DMS 273 treated with DMSO at 0.1 percent for 48 hours (cell line): ENCODE measurements at regions not wholly inside any gene's neighbourhood (a gene's known extent, or its start where the extent isn't known, plus 50 kb on each side); places are given as distances from the start of the nearest gene placed in this dataset.
A peak's percentile ranks its signal among the peaks of the same experiment; 100 is the strongest.

Experiments
- DNase-seq: peaks from one replicate; lab custom pipeline; 2025; lab: John Stamatoyannopoulos, UW

- DNase-seq, result peak; percentile 83
These were observed 187.7 kb upstream of the POU5F2 start for GRCh38 chr5:93929131-93929530.

GRCh38 chr5:93926831-93927620, 185.6 kb upstream of the POU5F2 start:
- no peak for DNase-seq

DNA sequence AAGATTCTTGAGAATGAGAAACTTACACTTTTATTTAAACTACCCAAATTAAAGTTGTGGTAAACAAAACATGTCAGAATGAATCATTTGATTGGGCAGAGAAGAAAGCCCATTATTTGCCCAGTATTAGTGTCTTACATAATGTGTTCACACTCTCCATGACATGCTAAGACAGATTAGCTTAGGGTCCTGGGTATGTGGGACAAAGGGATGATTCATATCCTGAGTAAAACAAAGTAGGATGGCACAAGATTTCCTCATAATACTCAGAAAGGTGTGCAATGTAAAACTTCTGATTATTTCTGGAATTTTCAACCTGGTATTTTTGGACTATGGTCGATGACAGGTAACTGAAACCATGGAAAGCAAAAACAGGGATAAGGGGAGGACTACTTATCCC, 183.9 kb upstream of the POU5F2 start:
- DNase-seq, result no peak

- DNase-seq, result no peak
These were observed 183.2 kb upstream of the POU5F2 start for GRCh38 chr5:93924628-93925027.

DNA sequence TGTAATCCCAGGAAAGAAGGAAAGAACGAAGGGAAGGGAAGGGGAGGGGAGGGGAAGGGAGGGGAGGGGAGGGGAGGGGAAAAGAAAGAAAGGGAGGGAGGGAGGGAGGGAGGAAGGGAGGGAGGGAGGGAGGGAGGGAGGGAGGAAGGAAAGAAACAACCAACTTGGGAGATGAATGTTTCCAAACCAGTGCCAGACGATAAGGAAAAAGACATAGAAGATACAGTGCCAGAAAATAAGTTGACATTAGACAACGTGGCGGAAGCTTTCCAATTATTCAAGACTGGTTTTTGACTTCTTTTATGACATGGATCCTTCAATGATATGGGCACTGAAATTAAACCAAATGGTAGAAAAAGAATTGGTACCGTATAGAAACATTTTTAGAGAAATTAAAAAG, 181.2 kb upstream of the POU5F2 start:
- no peak for DNase-seq

DNA sequence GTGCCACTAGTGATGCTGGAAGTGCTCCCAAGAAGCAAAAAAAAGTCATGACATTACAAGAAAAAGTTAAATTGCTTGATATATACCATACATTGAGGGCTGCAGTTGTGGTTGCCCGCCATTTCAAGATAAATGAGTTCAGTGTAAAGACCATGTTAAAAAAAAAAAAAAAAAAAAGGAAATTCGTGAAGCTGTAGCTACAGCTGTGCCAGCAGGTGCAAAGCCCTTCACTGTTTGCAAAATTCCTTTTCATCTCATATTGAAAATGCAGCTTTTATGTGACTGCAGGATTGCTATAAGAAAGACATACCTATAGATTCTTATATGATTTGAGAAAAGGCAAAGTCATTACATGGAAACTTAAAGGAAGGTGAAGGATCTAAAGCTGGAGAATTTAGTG, 179.6 kb upstream of the POU5F2 start:
- no peak for DNase-seq

GRCh38 chr5:93916872-93917271, 175.5 kb upstream of the POU5F2 start:
- no peak for DNase-seq

- DNase-seq, result no peak
These were observed 173.7 kb upstream of the POU5F2 start for GRCh38 chr5:93915142-93915553.

- no peak for DNase-seq
These were observed 170.2 kb upstream of the POU5F2 start for GRCh38 chr5:93911609-93912008.

DNA sequence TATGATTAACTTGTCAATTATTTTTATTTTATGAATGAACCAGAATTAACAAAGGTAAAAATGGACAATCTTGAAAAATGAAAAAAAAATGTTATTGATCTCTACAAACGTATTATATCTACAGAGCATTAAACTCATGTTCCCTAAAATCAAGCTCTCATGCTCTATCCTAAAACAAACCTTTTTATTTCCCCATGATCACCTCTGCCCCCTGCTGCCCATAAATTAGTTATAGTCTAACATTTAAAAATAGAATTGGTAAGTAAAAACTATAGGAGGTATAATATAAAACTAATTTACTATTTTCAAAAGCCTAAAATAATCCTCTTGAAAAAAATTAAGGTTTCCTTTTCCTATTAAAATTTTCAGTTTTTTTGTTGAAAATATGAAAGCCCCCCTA, 168.0 kb upstream of the POU5F2 start:
- DNase-seq, result no peak

GRCh38 chr5:93904917-93905316, 163.5 kb upstream of the POU5F2 start:
- DNase-seq, result no peak

DNA sequence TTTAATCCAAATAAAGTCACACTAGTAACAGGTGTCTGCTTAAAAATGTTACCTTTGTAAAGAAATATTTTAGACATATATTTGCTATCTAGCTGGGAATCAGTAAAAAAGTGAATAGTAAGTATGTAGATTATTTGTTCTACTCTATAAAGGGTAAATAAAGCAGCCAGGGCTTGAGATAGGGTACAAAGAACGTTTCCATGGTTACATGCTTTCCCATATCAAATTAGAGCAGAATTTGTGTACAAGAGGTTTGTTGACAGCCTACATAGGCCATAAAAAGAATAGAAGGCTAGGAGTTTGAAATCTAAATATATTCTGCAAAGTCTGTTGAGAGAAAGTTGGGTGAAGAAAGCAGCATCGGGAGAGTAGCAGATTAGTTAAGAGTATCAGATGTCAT, 160.9 kb upstream of the POU5F2 start:
- no peak for DNase-seq

- DNase-seq, result no peak
These were observed 157.7 kb upstream of the POU5F2 start for GRCh38 chr5:93899026-93899600.

DNA sequence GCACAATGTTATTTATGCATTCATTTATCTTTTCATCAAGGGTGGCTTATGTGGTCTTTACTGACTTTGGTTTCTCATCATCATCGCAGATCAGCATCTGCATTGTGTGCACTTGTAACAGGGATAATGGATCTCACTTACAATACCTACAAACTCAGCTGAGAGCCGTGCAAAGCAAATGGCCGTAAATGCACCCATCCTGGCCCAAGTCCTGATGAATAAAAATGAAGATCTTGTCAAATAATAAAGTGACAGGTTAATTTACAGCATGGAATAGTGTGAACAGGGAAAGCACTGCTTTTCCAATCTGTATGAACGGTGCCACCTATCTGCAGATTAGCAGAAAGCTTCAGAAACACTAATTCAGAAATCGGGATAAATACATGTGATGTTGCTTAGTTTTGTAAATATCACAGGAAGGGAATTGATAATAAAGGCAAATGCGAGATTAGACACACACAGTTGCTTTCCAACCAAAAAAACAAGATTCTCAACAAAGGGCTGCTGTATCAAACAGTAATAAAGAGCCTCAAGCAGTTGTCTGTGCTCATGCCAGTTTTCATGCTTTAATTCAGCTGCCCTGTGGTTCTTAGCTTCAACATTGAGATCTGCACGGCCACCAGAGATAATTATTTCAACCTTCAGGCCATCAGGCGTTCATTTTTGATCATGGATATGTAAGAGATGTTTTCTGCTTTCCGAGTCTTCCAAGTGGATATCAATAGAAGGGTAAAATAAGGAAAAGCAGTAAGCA, 153.4 kb upstream of the POU5F2 start:
- peak; percentile 17 for DNase-seq

GRCh38 chr5:93893075-93893474, 151.7 kb upstream of the POU5F2 start:
- DNase-seq, result no peak

GRCh38 chr5:93892481-93892880, 151.1 kb upstream of the POU5F2 start:
- no peak for DNase-seq

DNA sequence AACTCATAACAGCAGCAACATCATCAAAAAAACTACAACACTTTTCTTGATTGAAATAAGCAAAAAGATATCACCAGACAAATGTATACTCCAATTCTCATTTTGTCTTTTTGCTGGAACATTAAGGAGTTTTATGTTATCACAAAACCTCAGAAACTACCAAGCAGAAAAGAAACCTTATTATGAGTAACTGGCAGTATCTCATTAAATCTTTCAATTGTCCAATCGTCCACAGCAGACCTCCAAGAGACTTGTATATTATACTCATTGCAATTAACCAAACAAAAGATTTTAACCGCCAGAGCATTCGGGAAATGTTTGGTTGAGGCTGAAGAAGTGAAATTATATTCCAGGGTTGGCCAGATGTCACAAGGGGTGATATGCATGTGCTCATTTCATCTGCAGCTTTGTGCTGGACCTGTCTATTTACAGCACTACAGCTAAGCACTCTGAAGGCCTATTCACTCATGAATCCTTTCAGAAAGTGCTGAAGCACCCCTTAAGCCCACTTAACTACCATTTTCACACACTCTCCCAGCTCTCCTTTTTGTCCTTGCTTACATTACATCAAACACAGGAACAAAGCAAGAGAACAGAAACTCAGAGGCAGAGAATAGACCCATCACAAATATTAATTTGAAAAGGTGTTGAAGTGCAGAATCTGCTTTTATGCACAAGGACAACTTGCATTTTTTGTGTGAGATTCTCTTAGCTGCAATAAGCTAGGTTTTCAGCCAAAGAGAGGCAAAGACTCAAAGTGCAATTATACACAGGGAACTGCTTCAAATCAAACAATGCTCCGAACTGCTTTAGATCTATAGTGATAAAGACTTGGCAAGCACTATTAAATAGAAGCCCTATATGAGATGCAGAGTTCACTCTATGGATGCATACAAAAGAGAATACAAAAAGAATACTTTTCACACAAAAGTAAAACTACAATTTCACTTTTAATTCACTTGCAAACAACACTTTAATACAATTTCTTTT, 150.4 kb upstream of the POU5F2 start:
- no peak for DNase-seq

DNA sequence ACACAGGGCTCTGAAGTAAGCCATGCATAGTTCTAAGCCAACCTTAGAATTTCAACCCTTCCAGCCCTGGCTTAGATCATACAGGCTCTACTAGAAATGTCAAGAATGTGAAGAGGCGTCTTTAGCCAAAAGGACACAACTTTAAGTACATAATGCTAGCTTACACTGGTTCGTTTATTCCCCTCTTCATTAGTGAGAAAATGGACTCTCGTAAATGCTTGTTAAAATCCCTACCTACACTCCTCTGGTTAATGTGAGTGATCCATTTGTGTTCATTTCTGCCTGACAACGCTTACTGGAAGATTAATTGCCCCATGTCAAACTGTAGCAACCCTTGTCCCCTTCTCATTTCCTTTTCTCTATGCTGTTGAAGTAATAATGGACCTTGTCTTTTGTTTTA, 149.3 kb upstream of the POU5F2 start:
- no peak for DNase-seq

- no peak for DNase-seq
These were observed 146.3 kb upstream of the POU5F2 start for GRCh38 chr5:93887678-93888077.

DNA sequence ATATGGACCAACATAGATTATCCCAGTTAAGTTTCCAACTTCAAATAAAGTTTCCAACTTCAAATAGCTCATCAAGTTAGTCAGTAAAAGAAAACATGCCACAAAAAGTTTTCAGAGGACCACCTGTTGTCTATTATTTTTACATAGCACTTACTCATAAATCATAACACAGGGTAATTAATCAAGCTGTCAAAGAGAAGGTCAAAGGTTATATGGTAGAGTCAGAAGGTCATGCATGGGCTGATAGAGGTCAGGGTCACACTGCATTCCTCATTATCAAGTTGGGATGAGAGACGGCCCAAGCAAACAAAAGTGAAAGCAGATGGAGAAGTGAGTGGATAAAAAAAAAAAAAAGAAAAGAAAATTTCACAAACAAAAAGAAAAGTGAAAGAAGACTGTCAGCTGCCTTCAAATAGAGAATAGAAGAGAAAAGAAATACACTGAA, 145.5 kb upstream of the POU5F2 start:
- no peak for DNase-seq

GRCh38 chr5:93886098-93886806, 144.9 kb upstream of the POU5F2 start:
- DNase-seq, result no peak
